ENCODE measurements at regions not wholly inside any gene's neighbourhood (a gene's known extent, or its start where the extent isn't known, plus 50 kb on each side); places are given as distances from the start of the nearest gene placed in this dataset.

DNA sequence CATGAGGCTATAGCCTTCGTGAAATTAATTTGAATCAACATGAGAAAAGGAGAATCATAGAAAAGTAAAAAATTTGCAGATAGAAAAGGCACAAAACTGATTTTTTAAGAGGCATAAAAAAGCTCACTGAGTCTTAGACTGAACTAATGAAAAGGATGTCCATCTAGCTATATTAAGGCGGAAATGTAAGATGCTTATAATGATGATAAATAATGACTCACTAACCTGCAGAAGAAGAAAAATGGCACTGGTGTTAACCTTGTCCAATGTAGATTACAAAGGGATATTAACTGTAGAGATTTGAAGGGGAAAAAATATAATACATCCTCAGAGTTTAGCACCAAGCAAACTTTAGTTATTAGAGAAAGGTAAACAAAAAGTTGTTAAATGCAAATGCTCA, 1098.0 kb upstream of the DDX18 start:
- TF ChIP-seq CTCF (IDR thresholded peaks at IDR 0.05; ENCODE audit: unreplicated experiment in 3 of 3), result no peak
- no peaks in the 10 kb centered on the region for H3K36me3 Mint-ChIP-seq (ENCODE audit: low read depth)
- H3K4me1 Mint-ChIP-seq, result no peaks in the 10 kb centered on the region
- no peaks in the 10 kb centered on the region for H3K9me3 Mint-ChIP-seq
- H3K4me3 Mint-ChIP-seq, result no peak overlapping the region
- H3K27me3 Mint-ChIP-seq (ENCODE audit: low read depth), result no peaks in the 10 kb centered on the region
- H3K27ac Mint-ChIP-seq, result no peak overlapping the region

- H3K27ac Mint-ChIP-seq, result no peak overlapping the region
- H3K36me3 Mint-ChIP-seq (ENCODE audit: low read depth), result no peaks in the 10 kb centered on the region
- no peak overlapping the region for H3K4me3 Mint-ChIP-seq
- H3K4me1 Mint-ChIP-seq, result no peaks in the 10 kb centered on the region
- H3K9me3 Mint-ChIP-seq, result no peaks in the 10 kb centered on the region
- no peaks in the 10 kb centered on the region for H3K27me3 Mint-ChIP-seq (ENCODE audit: low read depth)
- no peak for TF ChIP-seq CTCF (IDR thresholded peaks at IDR 0.05; ENCODE audit: unreplicated experiment in 3 of 3)
Observed at GRCh38 chr2:116717832-116718231, 1096.7 kb upstream of the DDX18 start.

GRCh38 chr2:116718451-116718850, 1096.0 kb upstream of the DDX18 start:
- Mint-ChIP-seq H3K4me3 (no peak overlapping the region), H3K9me3 (no peaks in the 10 kb centered on the region), H3K36me3 (ENCODE audit: low read depth) (no peaks in the 10 kb centered on the region), H3K27ac (no peak overlapping the region), H3K4me1 (no peaks in the 10 kb centered on the region), H3K27me3 (ENCODE audit: low read depth) (no peaks in the 10 kb centered on the region)
- TF ChIP-seq CTCF (IDR thresholded peaks at IDR 0.05; ENCODE audit: unreplicated experiment in 3 of 3), result no peak

DNA sequence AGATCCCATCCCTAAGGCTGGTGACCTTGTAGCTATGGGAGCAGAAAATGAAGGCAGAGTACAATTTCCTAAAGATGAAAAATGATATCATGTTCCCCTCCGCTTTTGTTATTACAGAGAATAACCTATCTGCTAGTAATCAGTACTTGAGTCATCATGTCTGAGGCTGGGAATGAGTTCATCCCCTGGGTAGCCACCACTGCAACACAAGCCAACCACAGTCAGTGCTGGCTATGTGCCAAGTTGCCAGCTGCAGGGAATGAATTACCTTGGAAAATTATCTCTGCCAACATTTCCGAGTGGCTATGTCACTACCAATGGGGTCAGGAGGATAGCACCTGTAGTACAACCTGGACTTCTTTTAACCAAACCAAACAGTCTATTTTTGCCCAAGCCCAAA, 1094.7 kb upstream of the DDX18 start:
- Mint-ChIP-seq H3K4me1 (no peaks in the 10 kb centered on the region), H3K36me3 (ENCODE audit: low read depth) (no peaks in the 10 kb centered on the region), H3K27ac (no peak overlapping the region), H3K9me3 (no peaks in the 10 kb centered on the region), H3K4me3 (no peak overlapping the region), H3K27me3 (ENCODE audit: low read depth) (no peaks in the 10 kb centered on the region)
- TF ChIP-seq CTCF (IDR thresholded peaks at IDR 0.05; ENCODE audit: unreplicated experiment in 3 of 3), result no peak

DNA sequence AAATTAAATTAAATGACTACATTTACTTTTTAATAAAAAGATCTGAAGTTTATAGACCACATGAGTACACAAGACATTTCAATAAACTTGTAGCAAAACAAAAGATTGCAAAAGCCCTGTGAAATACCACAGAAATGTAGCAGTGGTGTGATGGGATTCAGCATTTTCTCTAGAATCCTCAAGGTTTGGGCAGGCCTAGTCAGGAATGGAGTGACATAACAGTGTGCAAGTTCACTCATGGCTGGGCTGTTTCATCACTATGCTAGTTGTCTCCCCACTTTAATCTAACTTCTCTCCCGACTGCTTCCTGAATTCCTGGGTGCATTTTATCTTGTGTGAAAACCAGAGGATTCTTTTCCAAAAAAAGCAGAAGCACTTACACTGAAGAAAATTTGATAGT, 1089.9 kb upstream of the DDX18 start:
- H3K36me3 Mint-ChIP-seq (ENCODE audit: low read depth), result no peaks in the 10 kb centered on the region
- no peak overlapping the region for H3K27ac Mint-ChIP-seq
- no peaks in the 10 kb centered on the region for H3K4me1 Mint-ChIP-seq
- no peak for TF ChIP-seq CTCF (IDR thresholded peaks at IDR 0.05; ENCODE audit: unreplicated experiment in 3 of 3)
- H3K4me3 Mint-ChIP-seq, result no peak overlapping the region
- no peaks in the 10 kb centered on the region for H3K27me3 Mint-ChIP-seq (ENCODE audit: low read depth)
- H3K9me3 Mint-ChIP-seq, result no peaks in the 10 kb centered on the region

DNA sequence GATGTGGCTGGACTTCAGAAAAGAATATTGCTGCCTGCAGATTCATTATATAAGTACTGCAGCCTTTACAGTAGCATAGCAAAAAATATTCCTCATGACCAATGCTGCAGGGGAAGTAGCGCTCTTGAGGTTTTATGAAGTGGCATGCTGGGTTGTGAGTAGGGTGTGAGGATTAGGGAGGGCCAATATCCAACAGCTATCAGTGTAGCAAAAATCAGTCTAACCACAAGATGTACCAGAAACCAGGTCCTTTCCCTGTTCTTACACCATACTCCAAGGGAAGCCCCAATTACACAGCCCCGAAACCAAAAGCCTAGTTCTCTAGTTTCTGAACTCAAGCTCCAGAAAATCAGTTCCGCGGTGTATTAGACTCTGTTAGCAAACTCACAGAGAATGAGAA, 1082.2 kb upstream of the DDX18 start:
- no peak for TF ChIP-seq CTCF (IDR thresholded peaks at IDR 0.05; ENCODE audit: unreplicated experiment in 3 of 3)
- no peaks in the 10 kb centered on the region for H3K4me1 Mint-ChIP-seq
- H3K27me3 Mint-ChIP-seq (ENCODE audit: low read depth), result no peaks in the 10 kb centered on the region
- H3K27ac Mint-ChIP-seq, result no peak overlapping the region
- H3K4me3 Mint-ChIP-seq, result no peak overlapping the region
- no peaks in the 10 kb centered on the region for H3K36me3 Mint-ChIP-seq (ENCODE audit: low read depth)
- H3K9me3 Mint-ChIP-seq, result no peaks in the 10 kb centered on the region

Data from nephron (organoid).